Endothelial cell of umbilical vein (primary cell): ENCODE measurements at regions not wholly inside any gene's neighbourhood (a gene's known extent, or its start where the extent isn't known, plus 50 kb on each side); places are given as distances from the start of the nearest gene placed in this dataset.
"Not testable (repeated sequence)": the region's sequence is repeated elsewhere in the genome, so short reads cannot be mapped to it uniquely, and the experiment has no call there.

Source experiments
- BruUV-seq: library from RNA; stranded (reverse); fragments of 400-500 nt; replicated peaks from 2 replicates; lab custom pipeline; 2021; lab: Mats Ljungman, UMichigan
- CTCF ChIA-PET: fragments of 300-600, 350-600 bp; sonication (Branson Sonifier 250); formaldehyde crosslinking; loops from one replicate; lab custom pipeline; 2021; ENCODE audit warnings: antibody characterized with exemption, inconsistent platforms; lab: Charles Lee
- POLR2A ChIA-PET: fragments of 300-600, 350-600 bp; sonication (Branson Sonifier 250); formaldehyde crosslinking; loops from one replicate; lab custom pipeline; 2021; ENCODE audit warnings: antibody characterized with exemption, inconsistent platforms; lab: Charles Lee
- DNase-seq: peaks from one replicate; pipeline ENCODE4 v3.0.0-alpha.2; 2011; ENCODE audit warnings: low read depth, low spot score
- FAIRE-seq: peaks from 2 replicates; lab custom pipeline; 2011; peaks lifted over from hg19 to GRCh38; lab: Jason Lieb, UNC
- H2AFZ ChIP-seq: 2 replicates; pipeline ENCODE4 v1.6.0; 2012; ENCODE audit warnings: low read depth, low read length, control low read depth, inconsistent platforms
- H3K27ac ChIP-seq: 2 replicates; pipeline ENCODE4 v1.5.1; 2011; ENCODE audit warnings: low read depth, mild to moderate bottlenecking, control low read depth, low read length, moderate library complexity; ENCODE audit not compliant: insufficient read depth
- H3K27me3 ChIP-seq, 2 experiments: 2 replicates each; pipeline versions ENCODE4 v1.6.0 to v1.6.1; 2011; ENCODE audit warnings: low read length in 2 of 2, mixed read lengths in 1 of 2; ENCODE audit not compliant: control insufficient read depth in 2 of 2, insufficient read depth in 2 of 2
- H3K36me3 ChIP-seq, 2 experiments: 2 replicates in 1 of 2; 3 replicates in 1 of 2; pipeline ENCODE4 v1.5.1; 2011; ENCODE audit warnings: low read length in 2 of 2, mild to moderate bottlenecking in 1 of 2, moderate library complexity in 1 of 2; ENCODE audit not compliant: control insufficient read depth in 2 of 2, insufficient read depth in 2 of 2; ENCODE audit errors: extremely low read depth in 1 of 2
- H3K4me1 ChIP-seq: 3 replicates; pipeline ENCODE4 v1.5.1; 2011; ENCODE audit warnings: mild to moderate bottlenecking, low read length; ENCODE audit not compliant: control insufficient read depth, insufficient read depth; ENCODE audit errors: extremely low read depth
- H3K4me2 ChIP-seq: 2 replicates; pipeline ENCODE4 v1.6.1; 2011; ENCODE audit warnings: low read length, control low read depth, mixed read lengths; ENCODE audit not compliant: insufficient read depth
- H3K4me3 ChIP-seq, 3 experiments: fragments of 200-600 bp in 1 of 3; sonication (generic), shearing (Covaris generic) in 1 of 3; replicated peaks in 1 of 3; 2 replicates each; pipeline ENCODE4 v1.5.1; 2011 to 2016; ENCODE audit warnings: control low read depth in 3 of 3, low read length in 3 of 3, mild to moderate bottlenecking in 2 of 3, inconsistent platforms in 1 of 3, low read depth in 1 of 3, moderate library complexity in 1 of 3; ENCODE audit not compliant: insufficient read depth in 1 of 3
- H3K79me2 ChIP-seq: 2 replicates; pipeline ENCODE4 v1.6.0; 2012; ENCODE audit warnings: low read length, inconsistent platforms; ENCODE audit not compliant: control insufficient read depth, insufficient read depth
- H3K9ac ChIP-seq: replicated peaks from 2 replicates; pipeline ENCODE3; 2011; ENCODE audit warnings: low read length, control low read depth; ENCODE audit not compliant: insufficient read depth; ENCODE audit errors: extremely low read depth
- H3K9me1 ChIP-seq: replicated peaks from 3 replicates; pipeline ENCODE4 v1.6.0; 2011; ENCODE audit warnings: mild to moderate bottlenecking, low read length; ENCODE audit not compliant: control insufficient read depth, insufficient read depth; ENCODE audit errors: extremely low read depth
- H3K9me3 ChIP-seq: replicated peaks from 2 replicates; pipeline ENCODE4 v1.5.1; 2012; ENCODE audit warnings: low read length, inconsistent platforms; ENCODE audit not compliant: control insufficient read depth, insufficient read depth
- H4K20me1 ChIP-seq: replicated peaks from 2 replicates; pipeline ENCODE3; 2011; ENCODE audit warnings: mild to moderate bottlenecking, low read length; ENCODE audit not compliant: control insufficient read depth, insufficient read depth; ENCODE audit errors: extremely low read depth
- EZH2 ChIP-seq: IDR thresholded peaks from 2 replicates; pipeline ENCODE4 v1.6.1; 2012; ENCODE audit warnings: borderline replicate concordance, low read depth, mild to moderate bottlenecking, moderate library complexity, low read length, inconsistent platforms; ENCODE audit not compliant: severe bottlenecking
- JUN ChIP-seq: IDR thresholded peaks from 2 replicates; pipeline ENCODE4 v1.6.1; 2011; ENCODE audit warnings: borderline replicate concordance, low read depth; ENCODE audit not compliant: insufficient read length, insufficient read depth
- MAX ChIP-seq: IDR thresholded peaks from 2 replicates; pipeline ENCODE4 v1.6.1; 2011; ENCODE audit not compliant: insufficient read depth, insufficient read length
- MYC ChIP-seq: IDR thresholded peaks from one replicate; pipeline ENCODE4 v1.6.1; 2011; ENCODE audit warnings: mild to moderate bottlenecking, low read depth, low read length
- dilution Hi-C: fragments of 300-500 bp; cut with MboI; formaldehyde crosslinking; loops from one replicate; pipeline ENCODE4 v1.15.0; 2019; ENCODE audit warnings: low sequenced_read_pairs; ENCODE audit not compliant: extremely low pct_ligation_motif_present
- intact Hi-C: fragments of 100-400 bp; cut with micrococcal nuclease; formaldehyde crosslinking; loops from one replicate; pipeline ENCODE4 v1.10.0; 2022
- TF ChIP-seq, protein P1 (sequence below), 2 donors: IDR thresholded peaks; 1 replicate in 1 of 2; 2 replicates in 1 of 2; pipeline ENCODE4 v1.5.1; 2011; ENCODE audit warnings: low read length in 2 of 2, mild to moderate bottlenecking in 2 of 2, moderate library complexity in 2 of 2, control low read depth in 1 of 2, inconsistent platforms in 1 of 2, low read depth in 1 of 2; ENCODE audit not compliant: insufficient read depth in 1 of 2; ENCODE audit errors: extremely low read depth in 1 of 2

- no peaks in the 10 kb centered on the region for H3K9me1 ChIP-seq
- H3K9me3 ChIP-seq, result peaks cover 8% of the 10 kb centered on the region
- H3K79me2 ChIP-seq, result no peaks in the 10 kb centered on the region
- H3K27ac ChIP-seq, result no peak overlapping the region
- no peaks in the 10 kb centered on the region for H3K4me1 ChIP-seq
- ChIA-PET CTCF (no interaction called here), POLR2A (no interaction called here)
- no peak for FAIRE-seq
- no peaks in the 10 kb centered on the region for H3K36me3 ChIP-seq
- no peak overlapping the region for H2AFZ ChIP-seq
- no peak overlapping the region for H3K4me2 ChIP-seq
- TF ChIP-seq MYC (no peak), JUN (no peak), EZH2 (no peak), MAX (no peak)
- TF ChIP-seq, protein P1, sequence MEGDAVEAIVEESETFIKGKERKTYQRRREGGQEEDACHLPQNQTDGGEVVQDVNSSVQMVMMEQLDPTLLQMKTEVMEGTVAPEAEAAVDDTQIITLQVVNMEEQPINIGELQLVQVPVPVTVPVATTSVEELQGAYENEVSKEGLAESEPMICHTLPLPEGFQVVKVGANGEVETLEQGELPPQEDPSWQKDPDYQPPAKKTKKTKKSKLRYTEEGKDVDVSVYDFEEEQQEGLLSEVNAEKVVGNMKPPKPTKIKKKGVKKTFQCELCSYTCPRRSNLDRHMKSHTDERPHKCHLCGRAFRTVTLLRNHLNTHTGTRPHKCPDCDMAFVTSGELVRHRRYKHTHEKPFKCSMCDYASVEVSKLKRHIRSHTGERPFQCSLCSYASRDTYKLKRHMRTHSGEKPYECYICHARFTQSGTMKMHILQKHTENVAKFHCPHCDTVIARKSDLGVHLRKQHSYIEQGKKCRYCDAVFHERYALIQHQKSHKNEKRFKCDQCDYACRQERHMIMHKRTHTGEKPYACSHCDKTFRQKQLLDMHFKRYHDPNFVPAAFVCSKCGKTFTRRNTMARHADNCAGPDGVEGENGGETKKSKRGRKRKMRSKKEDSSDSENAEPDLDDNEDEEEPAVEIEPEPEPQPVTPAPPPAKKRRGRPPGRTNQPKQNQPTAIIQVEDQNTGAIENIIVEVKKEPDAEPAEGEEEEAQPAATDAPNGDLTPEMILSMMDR (IDR thresholded peaks at IDR 0.05; ENCODE audit: extremely low read depth in 1 of 2, insufficient read depth in 1 of 2, low read depth in 1 of 2, low read length in 2 of 2), result no peak
- no peaks in the 10 kb centered on the region for H4K20me1 ChIP-seq
- dilution Hi-C loops, result no loop called here
- no TSS peak for BruUV-seq
- no peak overlapping the region for H3K4me3 ChIP-seq
- H3K9ac ChIP-seq, result no peak overlapping the region
- no peaks in the 10 kb centered on the region for H3K27me3 ChIP-seq
- no peak for DNase-seq
- intact Hi-C loops, result no loop called here
These were observed 1160.1 kb downstream of the RPIA start for GRCh38 chr2:89851583-89851905.

- FAIRE-seq, H3K36me3 ChIP-seq, H3K4me3 ChIP-seq, H3K79me2 ChIP-seq, H3K9ac ChIP-seq, H4K20me1 ChIP-seq, CTCF ChIA-PET, intact Hi-C loops, dilution Hi-C loops, BruUV-seq, H3K9me1 ChIP-seq, H2AFZ ChIP-seq, H3K4me2 ChIP-seq, H3K9me3 ChIP-seq, H3K27ac ChIP-seq, H3K27me3 ChIP-seq, DNase-seq, POLR2A ChIA-PET, H3K4me1 ChIP-seq: not testable (repeated sequence)
These were observed 1162.0 kb downstream of the RPIA start for GRCh38 chr2:89853427-89853826.

GRCh38 chr2:89855752-89856151, 1164.3 kb downstream of the RPIA start:
- H3K36me3 ChIP-seq, BruUV-seq, H3K27ac ChIP-seq, POLR2A ChIA-PET, H3K9me1 ChIP-seq, dilution Hi-C loops, H3K9me3 ChIP-seq, H3K4me1 ChIP-seq, intact Hi-C loops, H2AFZ ChIP-seq, H3K79me2 ChIP-seq, H3K4me3 ChIP-seq, H4K20me1 ChIP-seq, H3K4me2 ChIP-seq, DNase-seq, H3K27me3 ChIP-seq, CTCF ChIA-PET, H3K9ac ChIP-seq: not testable (repeated sequence)
- FAIRE-seq, result peak; percentile 68
